Keratinocyte (primary cell): ENCODE measurements at regions not wholly inside any gene's neighbourhood (a gene's known extent, or its start where the extent isn't known, plus 50 kb on each side); places are given as distances from the start of the nearest gene placed in this dataset.

Source experiments
- DNase-seq: peaks from one replicate; pipeline ENCODE4 v3.0.0-alpha.2; 2011; ENCODE audit warnings: low read depth, missing footprints, low spot score
- FAIRE-seq: peaks from 2 replicates; lab custom pipeline; 2011; peaks lifted over from hg19 to GRCh38; lab: Jason Lieb, UNC
- H2AFZ ChIP-seq: 2 replicates; pipeline ENCODE4 v1.6.0; 2012; ENCODE audit warnings: low read length, control low read depth, inconsistent platforms; ENCODE audit not compliant: control insufficient read depth
- H3K27ac ChIP-seq: 2 replicates; pipeline ENCODE4 v1.5.1; 2011; ENCODE audit warnings: low read length; ENCODE audit not compliant: control insufficient read depth, insufficient read depth
- H3K27me3 ChIP-seq: 3 replicates; pipeline ENCODE4 v1.6.0; 2011; ENCODE audit warnings: low read length; ENCODE audit not compliant: control insufficient read depth, insufficient read depth; ENCODE audit errors: extremely low read depth
- H3K36me3 ChIP-seq, 2 experiments: 2 replicates in 1 of 2; 3 replicates in 1 of 2; pipeline ENCODE4 v1.5.1; 2011; ENCODE audit warnings: low read length in 2 of 2, mild to moderate bottlenecking in 1 of 2; ENCODE audit not compliant: control insufficient read depth in 2 of 2, insufficient read depth in 2 of 2; ENCODE audit errors: extremely low read depth in 1 of 2
- H3K4me1 ChIP-seq: 3 replicates; pipeline ENCODE4 v1.5.1; 2011; ENCODE audit warnings: low read length; ENCODE audit not compliant: control insufficient read depth, insufficient read depth; ENCODE audit errors: extremely low read depth
- H3K4me2 ChIP-seq: 3 replicates; pipeline ENCODE4 v1.6.0; 2011; ENCODE audit warnings: low read depth, low read length; ENCODE audit not compliant: control insufficient read depth, insufficient read depth; ENCODE audit errors: extremely low read depth
- H3K4me3 ChIP-seq, 3 experiments: fragments of 200-600 bp in 1 of 3; sonication (generic) in 1 of 3; 2 replicates in 2 of 3; 3 replicates in 1 of 3; pipeline ENCODE4 v1.5.1; 2011 to 2016; ENCODE audit warnings: low read length in 3 of 3, mild to moderate bottlenecking in 3 of 3, control low read depth in 2 of 3, inconsistent platforms in 1 of 3, low read depth in 1 of 3, mixed read lengths in 1 of 3, mixed run types in 1 of 3, moderate library complexity in 1 of 3; ENCODE audit not compliant: control insufficient read depth in 2 of 3, insufficient read depth in 2 of 3; ENCODE audit errors: extremely low read depth in 1 of 3
- H3K79me2 ChIP-seq: 2 replicates; pipeline ENCODE4 v1.6.0; 2012; ENCODE audit warnings: low read length; ENCODE audit not compliant: control insufficient read depth, insufficient read depth
- H3K9ac ChIP-seq: 3 replicates; pipeline ENCODE4 v1.6.0; 2011; ENCODE audit warnings: low read length; ENCODE audit not compliant: control insufficient read depth, insufficient read depth; ENCODE audit errors: extremely low read depth
- H3K9me1 ChIP-seq: 3 replicates; pipeline ENCODE4 v1.6.0; 2011; ENCODE audit warnings: low read length; ENCODE audit not compliant: control insufficient read depth, insufficient read depth; ENCODE audit errors: extremely low read depth
- H3K9me3 ChIP-seq: 2 replicates; pipeline ENCODE4 v1.5.1; 2012; ENCODE audit warnings: low read depth, low read length; ENCODE audit not compliant: control insufficient read depth
- H4K20me1 ChIP-seq: 3 replicates; pipeline ENCODE4 v1.6.0; 2011; ENCODE audit warnings: low read length; ENCODE audit not compliant: control insufficient read depth, insufficient read depth; ENCODE audit errors: extremely low read depth
- CTCF ChIP-seq, 3 experiments: IDR thresholded peaks in 1 of 3; conservative IDR thresholded peaks in 1 of 3; optimal IDR thresholded peaks in 1 of 3; 2 replicates in 2 of 3; 3 replicates in 1 of 3; pipeline versions ENCODE3 to v1.5.1; 2011; ENCODE audit warnings: low read length in 3 of 3, mild to moderate bottlenecking in 3 of 3, moderate library complexity in 2 of 3, control low read depth in 1 of 3, inconsistent platforms in 1 of 3; ENCODE audit not compliant: insufficient read depth in 2 of 3; ENCODE audit errors: extremely low read depth in 1 of 3
- EZH2 ChIP-seq: IDR thresholded peaks from one replicate; pipeline ENCODE4 v1.6.1; 2012; ENCODE audit warnings: inconsistent platforms, mild to moderate bottlenecking, low read length, moderate library complexity
- dilution Hi-C: fragments of 300-500 bp; cut with MboI; formaldehyde crosslinking; loops from one replicate; pipeline ENCODE4 v1.7.0; 2020; ENCODE audit warnings: low sequenced_read_pairs; ENCODE audit not compliant: extremely low pct_ligation_motif_present

DNA sequence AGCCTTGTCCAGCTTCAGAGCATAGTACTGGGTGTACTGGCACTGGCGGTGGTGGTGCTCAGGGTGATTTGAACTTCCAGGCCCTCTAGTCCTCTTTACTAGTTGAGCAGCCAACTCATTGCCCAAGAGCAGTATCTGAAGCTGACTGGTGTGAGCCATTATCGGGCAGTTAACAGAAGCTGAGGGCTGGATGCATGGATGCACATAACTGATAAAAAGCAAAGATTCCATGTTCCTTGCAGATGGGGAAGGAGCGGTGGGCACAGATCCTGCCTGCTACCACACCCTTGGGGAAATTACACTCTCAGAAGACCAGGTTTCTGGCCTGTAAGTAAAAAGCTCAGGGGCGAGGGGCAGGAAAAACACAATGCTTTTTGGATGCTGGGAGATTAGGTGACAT is 499.4 kb upstream of the ARGLU1 start:
- Histone ChIP-seq H3K27me3 (no peaks in the 10 kb centered on the region), H3K9me3 (no peaks in the 10 kb centered on the region), H3K4me1 (no peaks in the 10 kb centered on the region), H3K4me3 (no peak overlapping the region), H3K79me2 (no peaks in the 10 kb centered on the region), H3K9ac (no peak overlapping the region), H3K27ac (no peak overlapping the region), H3K36me3 (no peaks in the 10 kb centered on the region), H4K20me1 (no peaks in the 10 kb centered on the region), H2AFZ (no peak overlapping the region), H3K9me1 (no peaks in the 10 kb centered on the region), H3K4me2 (no peak overlapping the region)
- FAIRE-seq (no peak), DNase-seq (no peak)
- dilution Hi-C loops: no loop called here
- TF ChIP-seq CTCF (optimal IDR thresholded peaks at IDR 0.05 in 1 of 3, IDR thresholded peaks at IDR 0.05 in 1 of 3, conservative IDR thresholded peaks at IDR 0.05 in 1 of 3; ENCODE audit: extremely low read depth in 1 of 3, insufficient read depth in 2 of 3, low read length in 3 of 3) (no peak), EZH2 (no peak)

DNA sequence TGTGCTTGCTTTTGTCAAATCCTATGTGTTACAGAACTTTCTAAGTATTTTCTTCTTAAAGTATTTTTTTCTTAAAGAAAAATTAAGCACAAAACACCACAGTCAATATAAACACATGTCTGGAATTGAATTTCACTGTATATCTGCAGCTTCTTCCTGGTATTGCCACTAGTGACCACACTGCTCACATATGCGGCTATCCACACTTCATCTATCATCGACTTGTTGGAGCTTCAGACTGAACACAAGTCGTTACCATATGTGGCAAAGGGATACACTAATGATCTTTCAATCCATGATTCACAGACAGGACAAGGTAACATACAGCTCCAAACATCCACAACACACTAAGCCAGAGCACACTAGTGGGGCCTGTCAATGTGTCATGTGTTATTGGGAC is 498.4 kb upstream of the ARGLU1 start:
- H3K9me3 ChIP-seq: peaks cover 2% of the 10 kb centered on the region
- no peaks in the 10 kb centered on the region for H3K9me1 ChIP-seq
- H3K27ac ChIP-seq: no peak overlapping the region
- no peak overlapping the region for H3K4me3 ChIP-seq
- no peak overlapping the region for H3K9ac ChIP-seq
- dilution Hi-C loops: no loop called here
- H3K36me3 ChIP-seq: no peaks in the 10 kb centered on the region
- FAIRE-seq (no peak), DNase-seq (no peak)
- TF ChIP-seq EZH2: no peak
- TF ChIP-seq CTCF (optimal IDR thresholded peaks at IDR 0.05 in 1 of 3, IDR thresholded peaks at IDR 0.05 in 1 of 3, conservative IDR thresholded peaks at IDR 0.05 in 1 of 3; ENCODE audit: extremely low read depth in 1 of 3, insufficient read depth in 2 of 3, low read length in 3 of 3): no peak
- H3K4me2 ChIP-seq: no peak overlapping the region
- no peaks in the 10 kb centered on the region for H3K27me3 ChIP-seq
- no peaks in the 10 kb centered on the region for H4K20me1 ChIP-seq
- H2AFZ ChIP-seq: no peak overlapping the region
- no peaks in the 10 kb centered on the region for H3K4me1 ChIP-seq
- H3K79me2 ChIP-seq: no peaks in the 10 kb centered on the region
